A549 (cell line): ENCODE measurements at regions not wholly inside any gene's neighbourhood (a gene's known extent, or its start where the extent isn't known, plus 50 kb on each side); places are given as distances from the start of the nearest gene placed in this dataset.

Experiments used
- POLR2A ChIP-seq: IDR thresholded peaks from 2 replicates; pipeline ENCODE4 v1.6.1; 2012; ENCODE audit warnings: mild to moderate bottlenecking, low read length
- RAD21 ChIP-seq, 2 experiments: fragments of >200 bp in 1 of 2; sonication (Bioruptor Twin) in 1 of 2; formaldehyde crosslinking in 1 of 2; IDR thresholded peaks in 1 of 2; conservative IDR thresholded peaks in 1 of 2; 2 replicates in 1 of 2; 3 replicates in 1 of 2; pipeline ENCODE4 v1.6.1; 2012 to 2018; ENCODE audit warnings: inconsistent platforms in 1 of 2
- TF ChIP-seq, protein P1 (sequence below): fragments of >200 bp; sonication (Bioruptor Twin); formaldehyde crosslinking; IDR thresholded peaks from 3 replicates; pipeline ENCODE4 v1.5.1; 2016

DNA sequence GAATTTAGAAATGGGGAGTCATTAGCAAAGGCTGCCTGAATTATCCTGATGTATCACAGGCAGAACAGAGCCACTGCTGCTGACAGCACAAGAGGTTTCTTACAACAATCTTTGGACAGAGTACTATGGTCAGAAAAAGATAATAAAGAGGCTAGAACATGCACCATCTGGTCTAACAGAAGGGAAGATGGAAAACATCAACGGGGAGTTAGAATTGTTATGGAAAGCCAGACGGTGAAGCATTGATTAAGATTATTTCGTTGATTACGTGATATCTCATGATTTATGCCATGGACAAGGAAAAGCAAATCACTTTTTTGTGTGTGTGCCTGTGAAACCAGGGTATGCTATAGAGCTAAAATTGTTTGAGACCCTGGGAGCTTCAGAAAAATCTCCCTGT, 409.4 kb upstream of the ETAA1 start:
- TF ChIP-seq, protein P1, sequence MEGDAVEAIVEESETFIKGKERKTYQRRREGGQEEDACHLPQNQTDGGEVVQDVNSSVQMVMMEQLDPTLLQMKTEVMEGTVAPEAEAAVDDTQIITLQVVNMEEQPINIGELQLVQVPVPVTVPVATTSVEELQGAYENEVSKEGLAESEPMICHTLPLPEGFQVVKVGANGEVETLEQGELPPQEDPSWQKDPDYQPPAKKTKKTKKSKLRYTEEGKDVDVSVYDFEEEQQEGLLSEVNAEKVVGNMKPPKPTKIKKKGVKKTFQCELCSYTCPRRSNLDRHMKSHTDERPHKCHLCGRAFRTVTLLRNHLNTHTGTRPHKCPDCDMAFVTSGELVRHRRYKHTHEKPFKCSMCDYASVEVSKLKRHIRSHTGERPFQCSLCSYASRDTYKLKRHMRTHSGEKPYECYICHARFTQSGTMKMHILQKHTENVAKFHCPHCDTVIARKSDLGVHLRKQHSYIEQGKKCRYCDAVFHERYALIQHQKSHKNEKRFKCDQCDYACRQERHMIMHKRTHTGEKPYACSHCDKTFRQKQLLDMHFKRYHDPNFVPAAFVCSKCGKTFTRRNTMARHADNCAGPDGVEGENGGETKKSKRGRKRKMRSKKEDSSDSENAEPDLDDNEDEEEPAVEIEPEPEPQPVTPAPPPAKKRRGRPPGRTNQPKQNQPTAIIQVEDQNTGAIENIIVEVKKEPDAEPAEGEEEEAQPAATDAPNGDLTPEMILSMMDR = no peak
- TF ChIP-seq RAD21 (conservative IDR thresholded peaks at IDR 0.05 in 1 of 2, IDR thresholded peaks at IDR 0.05 in 1 of 2) = no peak
- TF ChIP-seq POLR2A = no peak
